ENCODE measurements at regions not wholly inside any gene's neighbourhood (a gene's known extent, or its start where the extent isn't known, plus 50 kb on each side); places are given as distances from the start of the nearest gene placed in this dataset.

DNA sequence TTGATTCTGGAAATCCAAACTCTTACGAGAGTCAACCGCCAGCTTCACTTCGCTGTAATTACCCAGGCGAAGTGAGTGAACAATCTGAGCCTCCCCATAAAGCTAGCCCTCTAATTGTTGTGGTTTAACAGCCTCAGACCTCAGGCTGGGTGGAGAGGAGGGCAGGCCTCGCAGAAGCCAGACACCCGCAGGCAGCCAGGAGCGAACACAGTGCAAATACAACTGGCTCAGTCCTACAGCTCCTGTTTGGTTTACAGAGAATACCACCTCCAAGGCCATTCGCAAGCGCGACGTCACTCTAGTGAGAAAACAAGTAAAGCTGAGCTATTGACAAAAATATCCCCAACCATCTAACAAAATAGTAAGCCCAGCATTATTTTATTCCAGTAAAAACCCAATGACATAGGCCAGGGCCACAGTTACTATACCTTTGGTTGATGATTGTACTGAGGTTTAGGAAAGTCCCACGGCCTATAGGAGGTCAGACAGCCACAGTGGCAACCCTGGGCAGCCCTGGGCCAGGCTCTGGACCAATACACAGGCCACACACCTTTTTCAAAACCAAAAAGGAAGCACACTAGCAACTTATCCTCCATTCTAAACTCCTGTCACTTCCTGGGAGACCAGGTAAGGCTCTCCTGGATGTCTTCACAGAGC lies 163.3 kb downstream of the ETS2 start:
- TF ChIP-seq EP300 (IDR thresholded peaks at IDR 0.05) (no peak), POLR2AphosphoS5 (IDR thresholded peaks at IDR 0.05) (no peak), POLR2A (IDR thresholded peaks at IDR 0.05) (no peak)
- TF ChIP-seq, protein P1, sequence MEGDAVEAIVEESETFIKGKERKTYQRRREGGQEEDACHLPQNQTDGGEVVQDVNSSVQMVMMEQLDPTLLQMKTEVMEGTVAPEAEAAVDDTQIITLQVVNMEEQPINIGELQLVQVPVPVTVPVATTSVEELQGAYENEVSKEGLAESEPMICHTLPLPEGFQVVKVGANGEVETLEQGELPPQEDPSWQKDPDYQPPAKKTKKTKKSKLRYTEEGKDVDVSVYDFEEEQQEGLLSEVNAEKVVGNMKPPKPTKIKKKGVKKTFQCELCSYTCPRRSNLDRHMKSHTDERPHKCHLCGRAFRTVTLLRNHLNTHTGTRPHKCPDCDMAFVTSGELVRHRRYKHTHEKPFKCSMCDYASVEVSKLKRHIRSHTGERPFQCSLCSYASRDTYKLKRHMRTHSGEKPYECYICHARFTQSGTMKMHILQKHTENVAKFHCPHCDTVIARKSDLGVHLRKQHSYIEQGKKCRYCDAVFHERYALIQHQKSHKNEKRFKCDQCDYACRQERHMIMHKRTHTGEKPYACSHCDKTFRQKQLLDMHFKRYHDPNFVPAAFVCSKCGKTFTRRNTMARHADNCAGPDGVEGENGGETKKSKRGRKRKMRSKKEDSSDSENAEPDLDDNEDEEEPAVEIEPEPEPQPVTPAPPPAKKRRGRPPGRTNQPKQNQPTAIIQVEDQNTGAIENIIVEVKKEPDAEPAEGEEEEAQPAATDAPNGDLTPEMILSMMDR (IDR thresholded peaks at IDR 0.05) = no peak

Measured in sigmoid colon (tissue), 4 donors.